ENCODE measurements at regions not wholly inside any gene's neighbourhood (a gene's known extent, or its start where the extent isn't known, plus 50 kb on each side); places are given as distances from the start of the nearest gene placed in this dataset.
"Not testable (repeated sequence)": the region's sequence is repeated elsewhere in the genome, so short reads cannot be mapped to it uniquely, and the experiment has no call there.

DNA sequence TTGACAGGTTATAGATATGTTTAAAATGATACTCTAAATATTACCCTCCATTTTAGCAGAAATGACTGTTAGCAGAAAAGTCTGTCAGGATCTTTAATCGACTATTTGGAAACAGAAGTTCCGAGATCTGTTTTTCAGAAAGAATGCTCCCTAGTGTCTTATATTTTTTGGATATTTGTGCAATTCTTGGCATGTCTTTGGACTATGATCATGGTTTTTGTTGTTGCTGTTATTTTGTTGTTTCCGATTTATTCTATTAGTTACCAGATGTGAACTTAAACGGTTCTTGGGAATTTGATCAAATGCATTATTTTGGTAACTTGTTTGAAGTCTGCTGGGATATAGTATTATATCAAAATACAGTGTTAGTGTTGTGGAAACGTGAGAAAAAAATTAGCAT, 106.4 kb upstream of the CEP162 start:
- H3K36me3 ChIP-seq (ENCODE audit: insufficient read depth, low read depth, low read length), result no peaks in the 10 kb centered on the region
- H3K4me1 ChIP-seq (ENCODE audit: insufficient read depth, low read length), result peaks cover 2% of the 10 kb centered on the region; the same call in 1 of the 2 replicates
- H3K27ac ChIP-seq (ENCODE audit: low read length), result no peak overlapping the region
- no peak overlapping the region for H3K9ac ChIP-seq (ENCODE audit: low read depth, low read length)
- H3K9me3 ChIP-seq (ENCODE audit: insufficient read depth, low read depth, low read length), result no peaks in the 10 kb centered on the region; the same call in 1 of the 2 replicates
- no peak overlapping the region for H3K4me3 ChIP-seq (ENCODE audit: low read length)
- no peaks in the 10 kb centered on the region for H3K27me3 ChIP-seq (ENCODE audit: insufficient read depth, low read length)

DNA sequence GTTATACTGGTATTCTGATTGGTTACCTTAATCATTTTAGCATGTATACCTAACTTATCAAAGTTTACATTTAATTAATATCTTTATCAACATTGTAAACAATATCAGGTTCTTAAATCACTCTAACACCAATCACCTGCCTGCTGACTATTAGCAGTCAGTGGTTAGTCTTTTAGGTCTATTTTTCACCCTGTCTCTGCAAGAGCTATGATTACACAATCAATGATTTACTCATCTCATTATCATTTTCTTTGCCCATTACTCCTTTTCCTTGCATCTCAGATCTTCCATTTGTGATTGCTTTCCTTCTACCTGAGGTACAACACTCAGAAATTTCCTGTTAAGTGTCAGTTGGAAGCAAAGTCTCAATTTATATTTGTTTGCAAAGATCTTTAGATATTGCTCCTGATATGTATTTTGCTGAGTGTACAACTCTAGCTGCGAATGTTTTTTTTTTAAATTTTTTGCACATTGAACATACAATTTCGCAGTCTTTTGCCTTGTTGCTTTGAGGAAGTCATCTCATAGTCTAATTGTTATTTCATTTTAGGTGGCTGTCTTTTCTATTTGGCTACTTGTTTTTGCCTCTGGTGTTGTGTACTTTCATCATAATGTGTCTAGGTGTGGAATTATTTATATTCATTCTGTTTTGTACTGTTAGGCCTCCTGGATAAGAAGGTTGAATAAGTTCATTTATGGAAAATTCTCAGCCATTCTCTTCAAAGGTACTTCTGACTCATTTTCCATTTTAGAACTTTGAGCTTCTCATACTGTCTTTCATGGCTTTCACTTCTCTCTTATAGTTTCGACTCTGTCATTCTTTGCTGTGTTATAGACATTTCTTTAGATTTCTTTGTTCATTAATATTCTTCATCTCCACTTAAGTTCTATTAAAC, 104.9 kb upstream of the CEP162 start:
- Histone ChIP-seq H3K4me1 (ENCODE audit: insufficient read depth, low read length) (peaks cover 7% of the 10 kb centered on the region; the same call in 1 of the 2 replicates), H3K9ac (ENCODE audit: low read depth, low read length) (no peak overlapping the region), H3K27ac (ENCODE audit: low read length) (no peak overlapping the region), H3K27me3 (ENCODE audit: insufficient read depth, low read length) (no peaks in the 10 kb centered on the region), H3K4me3 (ENCODE audit: low read length) (no peak overlapping the region), H3K36me3 (ENCODE audit: insufficient read depth, low read depth, low read length) (no peaks in the 10 kb centered on the region), H3K9me3 (ENCODE audit: insufficient read depth, low read depth, low read length) (no peaks in the 10 kb centered on the region; the same call in 1 of the 2 replicates)

DNA sequence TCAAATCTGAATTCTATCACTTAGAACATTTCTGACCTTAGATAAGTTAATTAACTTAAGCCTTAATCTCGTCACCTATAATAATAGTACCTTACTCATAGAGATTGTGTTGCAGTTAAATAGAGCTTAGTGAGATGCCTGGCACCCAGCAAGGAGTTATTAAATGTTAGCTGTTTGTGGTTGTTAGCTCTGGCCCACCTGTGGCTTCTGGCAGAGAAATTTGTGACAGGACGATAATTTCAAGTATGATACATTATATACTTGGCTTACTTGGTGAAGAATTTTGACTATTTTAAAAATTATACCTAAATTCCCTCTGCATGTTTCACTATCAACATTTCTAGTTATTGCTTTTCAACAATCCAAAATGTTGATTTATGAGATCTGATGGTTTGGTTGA, 102.9 kb upstream of the CEP162 start:
- Histone ChIP-seq H3K27ac (ENCODE audit: low read length) (no peak overlapping the region), H3K27me3 (ENCODE audit: insufficient read depth, low read length) (no peaks in the 10 kb centered on the region), H3K4me3 (ENCODE audit: low read length) (no peak overlapping the region), H3K36me3 (ENCODE audit: insufficient read depth, low read depth, low read length) (no peaks in the 10 kb centered on the region), H3K4me1 (ENCODE audit: insufficient read depth, low read length) (peaks cover 7% of the 10 kb centered on the region; the same call in 1 of the 2 replicates), H3K9me3 (ENCODE audit: insufficient read depth, low read depth, low read length) (no peaks in the 10 kb centered on the region), H3K9ac (ENCODE audit: low read depth, low read length) (no peak overlapping the region)

DNA sequence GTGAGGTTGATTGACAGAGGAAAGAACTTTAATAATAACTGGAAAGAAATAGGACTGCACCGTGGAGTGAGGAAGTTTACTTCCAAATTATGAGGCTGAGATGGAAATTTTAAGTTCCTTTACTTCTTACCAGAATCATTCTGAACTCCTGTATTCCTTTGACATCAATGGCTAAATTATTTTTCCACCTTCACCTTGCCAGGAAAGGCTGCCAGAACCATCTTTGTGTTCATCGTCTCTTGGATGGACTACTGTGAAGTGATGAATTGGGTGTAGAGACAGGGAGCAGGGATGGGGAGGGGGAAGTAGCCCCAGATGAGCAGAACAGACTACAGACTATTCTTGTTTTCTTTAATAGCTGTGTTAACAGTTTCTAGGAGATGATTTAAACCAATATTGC, 102.1 kb upstream of the CEP162 start:
- H3K9ac ChIP-seq (ENCODE audit: low read depth, low read length), result no peak overlapping the region
- no peaks in the 10 kb centered on the region for H3K27me3 ChIP-seq (ENCODE audit: insufficient read depth, low read length)
- no peak overlapping the region for H3K27ac ChIP-seq (ENCODE audit: low read length)
- H3K4me3 ChIP-seq (ENCODE audit: low read length), result no peak overlapping the region
- H3K36me3 ChIP-seq (ENCODE audit: insufficient read depth, low read depth, low read length), result no peaks in the 10 kb centered on the region
- no peaks in the 10 kb centered on the region for H3K9me3 ChIP-seq (ENCODE audit: insufficient read depth, low read depth, low read length)
- H3K4me1 ChIP-seq (ENCODE audit: insufficient read depth, low read length), result peaks cover 7% of the 10 kb centered on the region; the same call in 1 of the 2 replicates

DNA sequence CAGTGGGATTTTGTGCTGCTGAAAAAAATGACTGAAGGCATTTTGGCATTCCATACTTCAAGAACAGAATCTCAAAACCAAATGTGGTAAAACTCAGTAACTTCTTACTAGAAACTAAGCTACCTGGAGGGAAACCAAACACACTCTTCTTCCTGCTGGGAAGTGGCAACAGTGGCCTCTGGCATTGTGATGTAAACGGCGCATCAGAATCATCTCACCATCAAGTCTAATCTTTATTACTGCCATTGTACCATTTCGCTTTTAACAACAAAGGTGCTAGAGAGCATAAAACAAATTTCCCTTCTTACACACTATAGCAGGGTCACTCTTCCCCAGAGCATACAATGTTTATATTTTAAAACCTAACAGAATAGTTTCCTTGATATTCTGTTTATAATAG, 101.6 kb upstream of the CEP162 start:
- H3K36me3 ChIP-seq (ENCODE audit: insufficient read depth, low read depth, low read length), result no peaks in the 10 kb centered on the region
- H3K27me3 ChIP-seq (ENCODE audit: insufficient read depth, low read length), result no peaks in the 10 kb centered on the region
- H3K27ac ChIP-seq (ENCODE audit: low read length), result no peak overlapping the region
- H3K4me1 ChIP-seq (ENCODE audit: insufficient read depth, low read length), result peaks cover 7% of the 10 kb centered on the region; the same call in 1 of the 2 replicates
- no peak overlapping the region for H3K4me3 ChIP-seq (ENCODE audit: low read length)
- H3K9ac ChIP-seq (ENCODE audit: low read depth, low read length), result no peak overlapping the region
- H3K9me3 ChIP-seq (ENCODE audit: insufficient read depth, low read depth, low read length), result no peaks in the 10 kb centered on the region

DNA sequence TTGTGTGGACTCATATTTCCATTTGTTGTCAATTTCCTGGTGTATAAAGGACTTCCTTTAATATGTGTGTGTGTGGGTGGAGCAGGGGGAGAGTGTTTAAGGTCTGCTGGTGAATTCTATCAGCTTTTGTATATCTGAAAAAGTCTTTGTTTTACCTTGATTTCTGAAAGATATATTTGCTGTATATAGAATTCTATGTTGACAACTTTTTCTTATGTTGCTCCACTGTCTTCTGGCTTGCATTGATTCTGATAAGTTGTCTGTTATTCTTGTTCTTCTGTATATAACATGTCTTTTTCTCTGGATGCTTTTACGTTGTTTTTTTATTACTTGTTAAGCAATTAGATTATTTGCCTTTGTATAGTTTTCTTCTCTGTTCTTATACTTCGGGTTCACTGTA, 90.0 kb upstream of the CEP162 start:
- Histone ChIP-seq H3K4me3 (ENCODE audit: low read length) (no peak overlapping the region), H3K27ac (ENCODE audit: low read length) (no peak overlapping the region)

DNA sequence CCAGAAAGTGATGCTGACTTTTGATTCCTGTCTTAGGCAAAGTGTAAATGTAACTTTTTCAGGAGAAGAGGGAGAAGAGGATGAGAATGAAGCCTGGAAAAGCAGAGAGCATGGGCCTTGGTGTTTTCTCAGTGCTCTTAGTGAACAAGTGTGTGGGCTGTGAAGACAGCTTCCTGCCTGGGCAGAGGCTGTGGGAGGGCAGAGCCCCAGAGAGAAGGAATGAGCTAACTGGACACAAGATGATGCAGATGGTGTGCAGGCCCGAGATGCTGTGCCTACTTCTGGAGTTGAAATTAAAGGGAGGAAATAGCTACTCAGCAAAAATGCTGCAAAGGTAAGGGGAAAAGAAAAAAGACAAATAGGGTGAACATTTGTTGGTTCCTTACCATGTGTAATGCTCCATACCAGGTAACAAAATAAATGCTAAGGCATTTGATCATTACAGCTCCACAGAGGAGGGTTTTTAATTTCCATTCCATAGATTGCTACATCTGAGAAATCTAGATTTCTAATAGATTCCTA, 87.0 kb upstream of the CEP162 start:
- Histone ChIP-seq H3K27me3 (ENCODE audit: insufficient read depth, low read length) (no peaks in the 10 kb centered on the region), H3K4me3 (ENCODE audit: low read length) (no peak overlapping the region), H3K9me3 (ENCODE audit: insufficient read depth, low read depth, low read length) (no peaks in the 10 kb centered on the region), H3K36me3 (ENCODE audit: insufficient read depth, low read depth, low read length) (no peaks in the 10 kb centered on the region), H3K27ac (ENCODE audit: low read length) (no peak overlapping the region), H3K9ac (ENCODE audit: low read depth, low read length) (no peak overlapping the region), H3K4me1 (ENCODE audit: insufficient read depth, low read length) (no peaks in the 10 kb centered on the region)

More for the DNA sequence above, 90.0 kb upstream of the CEP162 start:
- Histone ChIP-seq H3K27me3 (ENCODE audit: insufficient read depth, low read length) (no peaks in the 10 kb centered on the region), H3K36me3 (ENCODE audit: insufficient read depth, low read depth, low read length) (no peaks in the 10 kb centered on the region), H3K9me3 (ENCODE audit: insufficient read depth, low read depth, low read length) (no peaks in the 10 kb centered on the region), H3K9ac (ENCODE audit: low read depth, low read length) (no peak overlapping the region), H3K4me1 (ENCODE audit: insufficient read depth, low read length) (no peaks in the 10 kb centered on the region)

DNA sequence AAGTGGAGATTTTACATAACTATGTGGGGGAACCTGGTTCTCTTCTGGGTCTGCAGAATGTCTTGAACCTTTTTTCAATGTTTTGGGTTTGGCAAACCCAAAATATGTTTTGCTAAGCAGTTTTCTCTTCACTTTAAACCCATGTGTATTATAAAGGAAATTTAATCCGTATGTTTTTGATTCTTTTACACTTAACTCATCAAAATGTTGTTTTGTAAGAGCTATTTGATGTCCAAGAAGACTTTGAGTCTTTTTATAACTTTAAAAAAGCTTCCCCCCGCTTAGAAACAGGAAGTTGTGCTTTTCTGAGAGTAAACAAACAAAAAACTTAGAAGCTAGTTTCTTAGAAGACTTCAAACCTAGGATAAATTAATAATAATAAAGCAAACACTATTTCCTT, 81.9 kb upstream of the CEP162 start:
- Histone ChIP-seq H3K27ac (ENCODE audit: low read length) (no peak overlapping the region), H3K4me3 (ENCODE audit: low read length) (no peak overlapping the region), H3K9me3 (ENCODE audit: insufficient read depth, low read depth, low read length) (no peaks in the 10 kb centered on the region), H3K36me3 (ENCODE audit: insufficient read depth, low read depth, low read length) (no peaks in the 10 kb centered on the region), H3K9ac (ENCODE audit: low read depth, low read length) (no peak overlapping the region), H3K4me1 (ENCODE audit: insufficient read depth, low read length) (no peaks in the 10 kb centered on the region), H3K27me3 (ENCODE audit: insufficient read depth, low read length) (no peaks in the 10 kb centered on the region)

DNA sequence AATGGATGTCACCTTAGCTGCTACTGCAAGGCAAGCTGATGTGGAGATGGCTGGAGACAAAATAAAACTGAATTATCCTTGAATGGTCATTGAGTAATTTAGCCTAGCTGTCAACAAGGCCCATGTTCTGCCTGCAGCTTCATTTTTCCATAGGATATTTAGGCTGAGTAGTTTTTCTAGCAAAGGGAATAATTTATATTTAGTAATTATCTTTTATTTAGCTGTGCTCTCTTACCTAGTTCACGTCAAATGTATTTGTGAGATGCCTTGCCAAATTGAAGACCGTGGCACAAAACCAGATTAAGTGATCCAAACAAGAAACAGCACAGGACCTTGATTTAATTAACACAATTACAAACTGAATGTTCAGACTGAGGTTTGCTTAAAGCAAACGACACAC, 77.4 kb upstream of the CEP162 start:
- Histone ChIP-seq H3K4me1 (ENCODE audit: insufficient read depth, low read length) (no peaks in the 10 kb centered on the region), H3K27me3 (ENCODE audit: insufficient read depth, low read length) (no peaks in the 10 kb centered on the region), H3K9me3 (ENCODE audit: insufficient read depth, low read depth, low read length) (no peaks in the 10 kb centered on the region), H3K9ac (ENCODE audit: low read depth, low read length) (no peak overlapping the region), H3K27ac (ENCODE audit: low read length) (no peak overlapping the region), H3K36me3 (ENCODE audit: insufficient read depth, low read depth, low read length) (no peaks in the 10 kb centered on the region), H3K4me3 (ENCODE audit: low read length) (no peak overlapping the region)

DNA sequence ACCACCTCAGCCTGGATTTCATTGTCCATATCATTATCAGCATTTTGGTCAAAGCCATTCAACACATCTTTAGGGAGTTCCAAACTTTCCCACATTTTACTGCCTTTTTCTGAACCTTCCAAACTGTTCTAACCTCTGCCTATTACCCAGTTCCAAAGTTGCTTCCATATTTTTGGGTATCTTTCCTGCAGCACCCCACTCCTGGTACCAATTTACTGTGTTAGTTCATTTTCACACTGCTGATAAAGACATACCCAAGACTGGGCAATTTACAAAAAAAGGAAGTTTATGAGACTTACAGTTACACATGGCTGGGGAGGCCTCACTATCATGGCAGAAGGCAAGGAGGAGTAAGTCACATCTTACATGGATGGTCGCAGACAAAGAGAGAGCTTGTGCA, 63.6 kb upstream of the CEP162 start:
- H3K9me3 ChIP-seq (ENCODE audit: insufficient read depth, low read depth, low read length), result peaks cover 23% of the 10 kb centered on the region
- H3K4me3 ChIP-seq (ENCODE audit: low read length); H3K36me3 ChIP-seq (ENCODE audit: insufficient read depth, low read depth, low read length); H3K27me3 ChIP-seq (ENCODE audit: insufficient read depth, low read length); H3K9ac ChIP-seq (ENCODE audit: low read depth, low read length); H3K4me1 ChIP-seq (ENCODE audit: insufficient read depth, low read length); H3K27ac ChIP-seq (ENCODE audit: low read length): not testable (repeated sequence)

DNA sequence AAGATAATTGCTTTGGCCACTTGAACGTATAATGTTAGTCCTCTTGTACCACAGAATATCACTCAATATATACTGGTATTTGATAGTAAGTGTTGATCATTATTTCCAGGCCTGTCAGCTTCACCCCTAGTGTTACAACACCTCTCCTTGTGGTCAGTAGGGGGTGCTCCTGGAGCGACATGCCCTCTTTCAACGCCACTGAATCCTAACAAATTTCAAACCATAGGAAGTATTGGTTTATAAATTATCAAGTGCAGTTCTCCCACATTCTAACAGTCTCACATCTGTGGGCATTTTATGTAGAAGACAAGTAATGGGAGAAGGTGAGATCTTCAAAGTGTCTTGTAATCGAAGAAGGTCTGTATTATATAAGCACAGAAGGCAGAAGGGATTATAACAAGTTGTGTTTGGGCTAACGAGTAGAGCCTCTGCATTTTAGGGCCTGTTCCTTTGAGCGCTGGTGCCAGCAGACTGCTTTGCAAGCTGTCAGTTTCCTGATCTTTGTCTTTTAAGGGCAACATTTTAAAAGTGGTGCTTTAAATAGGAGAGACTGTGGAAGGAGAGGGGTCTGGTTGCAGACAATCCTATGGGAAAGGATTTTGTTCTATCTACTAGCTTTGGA, 57.1 kb upstream of the CEP162 start:
- Histone ChIP-seq H3K9ac (ENCODE audit: low read depth, low read length) (no peak overlapping the region), H3K27me3 (ENCODE audit: insufficient read depth, low read length) (no peaks in the 10 kb centered on the region), H3K9me3 (ENCODE audit: insufficient read depth, low read depth, low read length) (peaks cover 4% of the 10 kb centered on the region; the same call in 1 of the 2 replicates), H3K4me1 (ENCODE audit: insufficient read depth, low read length) (no peaks in the 10 kb centered on the region), H3K4me3 (ENCODE audit: low read length) (no peak overlapping the region), H3K27ac (ENCODE audit: low read length) (no peak overlapping the region), H3K36me3 (ENCODE audit: insufficient read depth, low read depth, low read length) (no peaks in the 10 kb centered on the region)

DNA sequence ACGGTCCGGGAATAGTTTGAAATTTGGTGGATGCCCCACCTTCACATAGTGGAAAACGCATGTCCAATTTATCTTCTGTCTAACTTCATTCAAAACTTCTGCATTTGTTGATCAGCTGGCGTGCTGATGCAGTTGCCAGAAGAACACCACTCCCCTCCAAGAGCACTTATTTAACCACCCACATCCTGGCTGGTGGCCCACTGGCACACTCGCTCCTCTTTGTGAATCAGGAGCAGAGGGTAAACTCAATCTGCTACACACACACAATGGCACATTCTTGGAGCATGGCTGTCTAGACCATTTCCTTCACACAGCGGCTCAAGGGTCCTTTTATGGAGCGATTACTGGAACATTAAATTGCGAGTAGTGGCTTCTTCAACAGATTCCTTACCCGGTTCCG, 55.1 kb upstream of the CEP162 start:
- Histone ChIP-seq H3K4me1 (ENCODE audit: insufficient read depth, low read length) (0 out of 2 replicates have a peak, but pooled peaks cover 4% of the 10 kb centered on the region), H3K9me3 (ENCODE audit: insufficient read depth, low read depth, low read length) (no peaks in the 10 kb centered on the region), H3K36me3 (ENCODE audit: insufficient read depth, low read depth, low read length) (no peaks in the 10 kb centered on the region), H3K4me3 (ENCODE audit: low read length) (no peak overlapping the region), H3K9ac (ENCODE audit: low read depth, low read length) (no peak overlapping the region), H3K27ac (ENCODE audit: low read length) (no peak overlapping the region), H3K27me3 (ENCODE audit: insufficient read depth, low read length) (no peaks in the 10 kb centered on the region)
